ENCODE measurements at regions not wholly inside any gene's neighbourhood (a gene's known extent, or its start where the extent isn't known, plus 50 kb on each side); places are given as distances from the start of the nearest gene placed in this dataset.

GRCh38 chrX:44088510-44089144 lies 115.4 kb upstream of the NDP start:
- H3K36me3 ChIP-seq: no peaks in the 10 kb centered on the region
- TF ChIP-seq POLR2A (IDR thresholded peaks at IDR 0.05) (no peak), CTCF (IDR thresholded peaks at IDR 0.05 in 4 of 5, conservative IDR thresholded peaks at IDR 0.05 in 1 of 5) (no peak)
- no peak for ATAC-seq
- intact Hi-C loops (cut with DNase I; ENCODE audit: low total_unique reads) (no loop called here), in situ Hi-C loops (cut with MboI; ENCODE audit: low sequenced_read_pairs in 4 of 4) (no loop called here)
- H3K27ac ChIP-seq: no peak overlapping the region
- H3K9me3 ChIP-seq: no peaks in the 10 kb centered on the region
- no peak for DNase-seq
- no peak overlapping the region for H3K4me3 ChIP-seq
- no peaks in the 10 kb centered on the region for H3K27me3 ChIP-seq
- no peaks in the 10 kb centered on the region for H3K4me1 ChIP-seq

- intact Hi-C loops (cut with DNase I; ENCODE audit: low total_unique reads): no loop called here
- TF ChIP-seq POLR2A (IDR thresholded peaks at IDR 0.05): no peak
- TF ChIP-seq CTCF (IDR thresholded peaks at IDR 0.05 in 4 of 5, conservative IDR thresholded peaks at IDR 0.05 in 1 of 5): no peak
- Histone ChIP-seq H3K27ac (no peak overlapping the region), H3K4me1 (no peaks in the 10 kb centered on the region), H3K36me3 (no peaks in the 10 kb centered on the region), H3K4me3 (no peak overlapping the region), H3K27me3 (peaks cover 0 to 5% (median 0%) of the 10 kb centered on the region in 3 donors), H3K9me3 (no peaks in the 10 kb centered on the region)
- DNase-seq (no peak), ATAC-seq (no peak)
- in situ Hi-C loops (cut with MboI; ENCODE audit: low sequenced_read_pairs in 4 of 4): no loop called here
Measured at GRCh38 chrX:44085209-44085608, 112.0 kb upstream of the NDP start.

GRCh38 chrX:44082829-44083228 lies 109.6 kb upstream of the NDP start:
- in situ Hi-C loops (cut with MboI; ENCODE audit: low sequenced_read_pairs in 4 of 4) (no loop called here), intact Hi-C loops (cut with DNase I; ENCODE audit: low total_unique reads) (no loop called here)
- H3K36me3 ChIP-seq: no peaks in the 10 kb centered on the region
- H3K27ac ChIP-seq: no peak overlapping the region
- no peak for ATAC-seq
- H3K4me1 ChIP-seq: no peaks in the 10 kb centered on the region
- no peak overlapping the region for H3K4me3 ChIP-seq
- TF ChIP-seq CTCF (IDR thresholded peaks at IDR 0.05 in 4 of 5, conservative IDR thresholded peaks at IDR 0.05 in 1 of 5) (no peak), POLR2A (IDR thresholded peaks at IDR 0.05) (no peak)
- peaks cover 0 to 7% (median 0%) of the 10 kb centered on the region in 3 donors for H3K27me3 ChIP-seq
- no peak for DNase-seq
- no peaks in the 10 kb centered on the region for H3K9me3 ChIP-seq

GRCh38 chrX:44080083-44080482 lies 106.9 kb upstream of the NDP start:
- intact Hi-C loops (cut with DNase I; ENCODE audit: low total_unique reads) (no loop called here), in situ Hi-C loops (cut with MboI; ENCODE audit: low sequenced_read_pairs in 4 of 4) (no loop called here)
- TF ChIP-seq POLR2A (IDR thresholded peaks at IDR 0.05): no peak
- TF ChIP-seq CTCF (IDR thresholded peaks at IDR 0.05 in 4 of 5, conservative IDR thresholded peaks at IDR 0.05 in 1 of 5): no peak
- Histone ChIP-seq H3K4me3 (no peak overlapping the region), H3K4me1 (no peaks in the 10 kb centered on the region), H3K27me3 (peaks cover 0 to 8% (median 0%) of the 10 kb centered on the region in 3 donors), H3K27ac (no peak overlapping the region), H3K36me3 (no peaks in the 10 kb centered on the region), H3K9me3 (no peaks in the 10 kb centered on the region)
- DNase-seq: no peak
- no peak for ATAC-seq

- DNase-seq (no peak), ATAC-seq (no peak)
- intact Hi-C loops (cut with DNase I; ENCODE audit: low total_unique reads) (no loop called here), in situ Hi-C loops (cut with MboI; ENCODE audit: low sequenced_read_pairs in 4 of 4) (no loop called here)
- Histone ChIP-seq H3K27me3 (peaks cover 0 to 12% (median 0%) of the 10 kb centered on the region in 3 donors), H3K36me3 (no peaks in the 10 kb centered on the region), H3K27ac (no peak overlapping the region), H3K4me1 (no peaks in the 10 kb centered on the region), H3K9me3 (no peaks in the 10 kb centered on the region), H3K4me3 (no peak overlapping the region)
- TF ChIP-seq POLR2A (IDR thresholded peaks at IDR 0.05) (no peak), CTCF (IDR thresholded peaks at IDR 0.05 in 4 of 5, conservative IDR thresholded peaks at IDR 0.05 in 1 of 5) (no peak)
Measured at GRCh38 chrX:44072631-44073030, 99.4 kb upstream of the NDP start.
